Colonic mucosa (tissue), 4 donors: ENCODE measurements at regions not wholly inside any gene's neighbourhood (a gene's known extent, or its start where the extent isn't known, plus 50 kb on each side); places are given as distances from the start of the nearest gene placed in this dataset.

Experiments
- DNase-seq: peaks from one replicate; pipeline ENCODE4 v3.0.0-alpha.2; 2020
- H3K27ac ChIP-seq: fragments of 200-600 bp; one replicate; pipeline ENCODE4 v1.8.0; 2021
- H3K27me3 ChIP-seq: fragments of 200-600 bp; one replicate; pipeline ENCODE4 v1.8.0; 2021
- H3K36me3 ChIP-seq: fragments of 200-600 bp; one replicate; pipeline ENCODE4 v1.8.0; 2021
- H3K4me1 ChIP-seq: fragments of 200-600 bp; one replicate; pipeline ENCODE4 v1.8.0; 2021; ENCODE audit warnings: mild to moderate bottlenecking
- H3K4me3 ChIP-seq: fragments of 200-600 bp; one replicate; pipeline ENCODE4 v1.8.0; 2021
- H3K9ac ChIP-seq, 2 donors: one replicate each; pipeline ENCODE4 v1.7.0; 2013; ENCODE audit warnings: control low read depth in 2 of 2, low read depth in 2 of 2, low read length in 2 of 2
- H3K9me3 ChIP-seq: fragments of 200-600 bp; one replicate; pipeline ENCODE4 v1.8.0; 2021
- intact Hi-C: fragments of 100-400 bp; cut with DNase I; formaldehyde crosslinking; loops from one replicate; pipeline ENCODE4 v1.14.1; 2022
- TF ChIP-seq, protein P1 (sequence below): fragments of 200-600 bp; IDR thresholded peaks from one replicate; pipeline ENCODE4 v1.8.0; 2022; ENCODE audit warnings: antibody characterized with exemption, mild to moderate bottlenecking
- donor health status: healthy.
- donor health status: DM: no; HTN: no; CAD: no.
- donor health status: DM: no; HTN: no; CAD: no.

DNA sequence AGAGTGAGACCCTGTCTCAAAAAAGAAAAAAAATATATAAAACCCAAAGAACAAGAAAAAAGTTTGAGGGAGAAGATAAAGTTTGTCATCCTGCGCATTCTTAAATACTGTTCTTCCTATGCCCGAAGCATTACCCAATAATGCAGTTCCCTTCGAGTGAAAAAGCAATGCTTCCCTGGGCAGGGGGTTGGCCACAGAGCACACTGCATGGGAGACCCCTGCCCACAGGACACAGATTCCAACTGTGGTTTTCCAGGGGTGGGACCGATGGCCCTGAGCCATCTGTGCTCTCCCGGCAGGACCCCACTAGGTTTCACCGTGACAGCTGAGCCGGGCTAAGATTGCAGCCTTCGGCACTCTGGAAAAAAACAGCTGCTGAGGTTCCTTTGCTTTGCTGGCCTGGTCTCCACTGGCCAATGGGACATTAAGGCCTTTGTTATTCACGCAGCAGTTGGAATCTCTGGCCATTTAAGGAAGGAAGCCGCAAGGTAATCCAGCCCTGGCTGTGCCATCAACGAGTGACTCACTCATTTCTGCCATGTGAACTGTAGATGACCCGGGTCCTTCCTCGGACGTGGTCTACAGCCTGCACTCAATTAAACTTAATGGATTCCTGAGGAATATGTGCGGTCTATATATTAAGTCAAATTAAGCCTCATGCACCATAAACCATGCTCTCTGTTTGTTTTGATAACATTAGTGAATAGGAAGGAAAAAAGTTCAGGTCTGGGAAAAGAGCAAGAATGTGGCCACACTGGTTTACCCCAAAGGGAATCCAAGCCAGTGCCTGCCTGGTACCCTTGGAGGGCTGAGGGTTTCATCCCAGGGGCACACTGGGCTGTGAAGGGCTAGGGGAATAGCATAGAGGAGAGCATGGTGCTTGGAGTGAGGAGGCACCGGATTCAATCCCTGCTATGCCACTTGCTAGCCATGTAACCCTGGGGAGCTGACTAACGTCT is 163.2 kb downstream of the ZBTB18 start:
- intact Hi-C loops: no loop called here
- Histone ChIP-seq H3K9me3 (no peaks in the 10 kb centered on the region), H3K9ac (no peak overlapping the region), H3K27ac (no peak overlapping the region), H3K4me3 (no peak overlapping the region), H3K4me1 (no peaks in the 10 kb centered on the region), H3K27me3 (no peaks in the 10 kb centered on the region), H3K36me3 (no peaks in the 10 kb centered on the region)
- no peak for DNase-seq
- TF ChIP-seq, protein P1, sequence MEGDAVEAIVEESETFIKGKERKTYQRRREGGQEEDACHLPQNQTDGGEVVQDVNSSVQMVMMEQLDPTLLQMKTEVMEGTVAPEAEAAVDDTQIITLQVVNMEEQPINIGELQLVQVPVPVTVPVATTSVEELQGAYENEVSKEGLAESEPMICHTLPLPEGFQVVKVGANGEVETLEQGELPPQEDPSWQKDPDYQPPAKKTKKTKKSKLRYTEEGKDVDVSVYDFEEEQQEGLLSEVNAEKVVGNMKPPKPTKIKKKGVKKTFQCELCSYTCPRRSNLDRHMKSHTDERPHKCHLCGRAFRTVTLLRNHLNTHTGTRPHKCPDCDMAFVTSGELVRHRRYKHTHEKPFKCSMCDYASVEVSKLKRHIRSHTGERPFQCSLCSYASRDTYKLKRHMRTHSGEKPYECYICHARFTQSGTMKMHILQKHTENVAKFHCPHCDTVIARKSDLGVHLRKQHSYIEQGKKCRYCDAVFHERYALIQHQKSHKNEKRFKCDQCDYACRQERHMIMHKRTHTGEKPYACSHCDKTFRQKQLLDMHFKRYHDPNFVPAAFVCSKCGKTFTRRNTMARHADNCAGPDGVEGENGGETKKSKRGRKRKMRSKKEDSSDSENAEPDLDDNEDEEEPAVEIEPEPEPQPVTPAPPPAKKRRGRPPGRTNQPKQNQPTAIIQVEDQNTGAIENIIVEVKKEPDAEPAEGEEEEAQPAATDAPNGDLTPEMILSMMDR: no peak

DNA sequence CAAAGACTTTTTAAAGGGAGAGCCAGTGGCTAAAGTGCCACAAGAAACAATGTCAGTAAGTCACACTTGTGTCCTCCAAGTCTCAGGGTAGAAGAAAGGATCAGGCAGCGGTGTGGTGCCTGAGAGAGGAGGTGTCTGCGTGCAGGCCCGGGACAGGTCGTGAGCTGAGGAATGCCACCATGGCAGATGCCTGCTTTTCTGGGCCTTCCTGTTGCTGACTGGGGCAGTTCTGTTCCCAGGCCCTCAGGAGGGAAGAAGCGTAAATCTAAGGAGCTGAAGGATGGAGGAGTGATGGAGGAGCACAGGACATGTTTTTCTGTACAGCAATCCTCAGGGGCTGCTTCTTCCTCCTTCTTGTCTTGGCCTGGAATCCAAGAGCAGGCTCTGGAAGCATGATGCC is 165.8 kb downstream of the ZBTB18 start:
- no peaks in the 10 kb centered on the region for H3K4me1 ChIP-seq
- TF ChIP-seq, protein P1: no peak

DNA sequence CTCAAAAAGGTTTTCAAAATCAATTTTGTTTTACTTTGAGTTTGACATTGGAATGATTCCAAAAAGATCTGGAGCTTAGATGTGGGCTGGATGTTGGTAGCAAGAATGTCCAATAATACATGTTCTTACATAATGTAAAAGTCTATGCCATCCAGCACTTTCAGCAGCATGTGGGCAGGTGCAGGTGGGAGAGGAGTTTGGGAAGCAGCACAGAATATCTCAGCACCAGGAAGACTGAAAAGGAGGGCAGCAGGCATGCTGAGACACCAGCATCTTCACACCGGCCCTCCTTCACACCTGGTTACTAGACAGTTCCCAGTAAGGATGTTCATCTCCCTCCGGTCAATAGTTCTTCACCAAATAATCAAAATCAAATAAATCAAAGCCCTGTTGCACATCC is 166.6 kb downstream of the ZBTB18 start:
- TF ChIP-seq, protein P1: no peak
- no peak for DNase-seq
- no peaks in the 10 kb centered on the region for H3K9me3 ChIP-seq
- H3K4me1 ChIP-seq: no peaks in the 10 kb centered on the region
- intact Hi-C loops: no loop called here
- no peak overlapping the region for H3K9ac ChIP-seq
- H3K36me3 ChIP-seq: no peaks in the 10 kb centered on the region
- H3K27me3 ChIP-seq: no peaks in the 10 kb centered on the region
- H3K4me3 ChIP-seq: no peak overlapping the region
- H3K27ac ChIP-seq: no peak overlapping the region

More for the DNA sequence above, 165.8 kb downstream of the ZBTB18 start:
- no peak for DNase-seq
- intact Hi-C loops: no loop called here
- H3K27me3 ChIP-seq: no peaks in the 10 kb centered on the region
- H3K27ac ChIP-seq: no peak overlapping the region
- H3K36me3 ChIP-seq: no peaks in the 10 kb centered on the region
- H3K4me3 ChIP-seq: no peak overlapping the region
- H3K9ac ChIP-seq: no peak overlapping the region
- H3K9me3 ChIP-seq: no peaks in the 10 kb centered on the region

DNA sequence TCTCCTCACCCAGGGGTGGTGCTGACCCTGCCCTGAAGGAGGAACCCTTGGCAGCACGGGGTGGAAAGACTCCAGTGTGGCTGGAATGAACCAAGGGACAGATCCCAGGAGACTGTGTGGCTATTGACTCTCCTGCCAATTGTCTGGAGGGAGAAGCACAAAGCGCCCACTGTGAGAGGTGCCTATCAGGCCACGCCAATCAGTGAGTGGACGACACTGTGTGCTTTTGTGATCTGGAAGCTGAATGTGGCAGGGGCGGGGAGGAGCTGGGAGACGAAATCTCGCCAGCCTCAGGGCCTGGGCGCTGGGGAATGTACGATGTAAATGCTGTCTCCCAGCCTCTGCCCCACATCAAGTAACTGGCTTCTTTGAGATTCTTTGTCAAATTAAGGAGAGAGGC is 167.1 kb downstream of the ZBTB18 start:
- H3K36me3 ChIP-seq: no peaks in the 10 kb centered on the region
- no peak overlapping the region for H3K9ac ChIP-seq
- H3K4me1 ChIP-seq: no peaks in the 10 kb centered on the region
- intact Hi-C loops: no loop called here
- no peak for DNase-seq
- no peak overlapping the region for H3K27ac ChIP-seq
- TF ChIP-seq, protein P1: no peak
- no peaks in the 10 kb centered on the region for H3K9me3 ChIP-seq
- H3K4me3 ChIP-seq: no peak overlapping the region
- no peaks in the 10 kb centered on the region for H3K27me3 ChIP-seq

DNA sequence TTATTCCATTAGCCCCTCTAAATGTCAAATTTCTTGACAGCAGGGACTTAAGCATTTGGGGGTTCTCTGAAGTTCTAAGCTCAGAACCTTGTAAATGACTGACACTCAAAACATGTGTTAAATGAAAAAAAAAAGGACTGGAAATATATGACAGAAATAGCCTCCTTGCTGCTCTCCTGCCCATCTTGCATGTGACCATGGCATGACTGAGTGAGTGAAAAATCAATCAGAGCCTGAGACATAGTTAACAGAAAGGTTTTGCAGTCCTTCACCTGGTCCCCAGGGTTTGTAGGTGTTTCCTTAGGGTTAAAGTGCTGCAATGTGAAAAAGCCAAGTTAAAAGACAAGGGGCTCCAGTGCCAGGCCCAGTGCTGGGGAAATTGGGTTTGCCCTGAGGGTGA is 168.1 kb downstream of the ZBTB18 start:
- TF ChIP-seq, protein P1: no peak
- Histone ChIP-seq H3K4me1 (no peaks in the 10 kb centered on the region), H3K36me3 (no peaks in the 10 kb centered on the region), H3K4me3 (no peak overlapping the region), H3K27ac (no peak overlapping the region), H3K9ac (no peak overlapping the region), H3K27me3 (no peaks in the 10 kb centered on the region), H3K9me3 (no peaks in the 10 kb centered on the region)
- intact Hi-C loops: no loop called here
- no peak for DNase-seq
